ENCODE measurements at regions not wholly inside any gene's neighbourhood (a gene's known extent, or its start where the extent isn't known, plus 50 kb on each side); places are given as distances from the start of the nearest gene placed in this dataset.

DNA sequence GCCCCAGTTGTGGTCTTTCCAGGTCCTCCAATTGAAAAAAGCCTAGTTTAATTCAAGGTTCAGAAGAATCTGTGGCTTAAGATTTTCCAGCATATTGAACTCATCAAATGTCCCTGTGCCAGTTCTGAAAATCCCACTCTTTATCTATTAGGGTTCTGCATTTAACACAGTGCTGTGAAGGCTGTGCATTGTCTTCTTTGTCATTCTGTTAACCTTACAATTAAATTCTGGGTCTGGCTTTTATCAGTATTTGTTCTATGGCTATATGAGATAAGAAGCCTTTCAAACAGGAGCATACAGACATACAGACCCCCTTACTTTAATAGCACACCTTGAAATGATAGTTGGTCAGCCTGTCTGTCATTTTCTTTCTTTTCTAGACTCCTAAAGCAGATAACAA is 362.1 kb upstream of the DACH1 start:
- TF ChIP-seq EP300 (IDR thresholded peaks at IDR 0.05; ENCODE audit: borderline replicate concordance in 1 of 2, low read depth in 1 of 2, low read length in 1 of 2) (peak in 1 of 2 experiments; percentile 86; a peak in 2 of 4 replicates), SMC3 (IDR thresholded peaks at IDR 0.05; ENCODE audit: low read depth, low read length) (no peak), YY1 (IDR thresholded peaks at IDR 0.05; ENCODE audit: low read depth) (no peak), CHD2 (IDR thresholded peaks at IDR 0.05; ENCODE audit: low read length, partially characterized antibody) (no peak), POLR2AphosphoS5 (IDR thresholded peaks at IDR 0.05; ENCODE audit: low read depth, low read length) (no peak), TCF12 (IDR thresholded peaks at IDR 0.05) (no peak), TAF1 (IDR thresholded peaks at IDR 0.05; ENCODE audit: borderline replicate concordance, low read depth, low read length) (no peak), ELF1 (IDR thresholded peaks at IDR 0.05) (no peak), RAD21 (IDR thresholded peaks at IDR 0.05; ENCODE audit: low read length) (no peak)
- TF ChIP-seq, protein P1, sequence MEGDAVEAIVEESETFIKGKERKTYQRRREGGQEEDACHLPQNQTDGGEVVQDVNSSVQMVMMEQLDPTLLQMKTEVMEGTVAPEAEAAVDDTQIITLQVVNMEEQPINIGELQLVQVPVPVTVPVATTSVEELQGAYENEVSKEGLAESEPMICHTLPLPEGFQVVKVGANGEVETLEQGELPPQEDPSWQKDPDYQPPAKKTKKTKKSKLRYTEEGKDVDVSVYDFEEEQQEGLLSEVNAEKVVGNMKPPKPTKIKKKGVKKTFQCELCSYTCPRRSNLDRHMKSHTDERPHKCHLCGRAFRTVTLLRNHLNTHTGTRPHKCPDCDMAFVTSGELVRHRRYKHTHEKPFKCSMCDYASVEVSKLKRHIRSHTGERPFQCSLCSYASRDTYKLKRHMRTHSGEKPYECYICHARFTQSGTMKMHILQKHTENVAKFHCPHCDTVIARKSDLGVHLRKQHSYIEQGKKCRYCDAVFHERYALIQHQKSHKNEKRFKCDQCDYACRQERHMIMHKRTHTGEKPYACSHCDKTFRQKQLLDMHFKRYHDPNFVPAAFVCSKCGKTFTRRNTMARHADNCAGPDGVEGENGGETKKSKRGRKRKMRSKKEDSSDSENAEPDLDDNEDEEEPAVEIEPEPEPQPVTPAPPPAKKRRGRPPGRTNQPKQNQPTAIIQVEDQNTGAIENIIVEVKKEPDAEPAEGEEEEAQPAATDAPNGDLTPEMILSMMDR (IDR thresholded peaks at IDR 0.05): no peak

All from SK-N-SH (cell line).